NCI-H2081 (cell line): ENCODE measurements at regions not wholly inside any gene's neighbourhood (a gene's known extent, or its start where the extent isn't known, plus 50 kb on each side); places are given as distances from the start of the nearest gene placed in this dataset.

Experiments
- DNase-seq, 2 experiments: peaks; one replicate each; lab custom pipeline; 2025; lab: John Stamatoyannopoulos, UW

DNA sequence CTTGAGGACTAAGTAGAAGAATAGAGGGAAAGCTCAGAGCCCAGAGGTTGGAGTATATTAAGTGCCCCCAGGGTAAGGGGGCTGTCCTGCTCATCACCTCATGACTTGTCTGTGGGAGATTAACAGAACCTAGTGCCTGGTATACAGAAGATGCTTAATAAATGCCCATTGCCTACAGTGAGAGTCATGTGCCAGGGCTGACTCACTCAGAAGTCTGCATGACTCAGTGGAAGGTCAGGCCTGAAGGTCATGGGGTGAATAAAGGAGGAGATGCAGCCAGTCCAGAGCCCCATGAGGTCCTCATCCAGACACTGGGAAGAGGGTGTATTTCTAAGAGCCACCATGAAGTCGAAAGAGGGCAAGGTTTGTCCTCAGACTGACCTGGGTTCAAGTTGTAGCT lies 62.5 kb upstream of the TLE3 start:
- DNase-seq, result no peak

DNA sequence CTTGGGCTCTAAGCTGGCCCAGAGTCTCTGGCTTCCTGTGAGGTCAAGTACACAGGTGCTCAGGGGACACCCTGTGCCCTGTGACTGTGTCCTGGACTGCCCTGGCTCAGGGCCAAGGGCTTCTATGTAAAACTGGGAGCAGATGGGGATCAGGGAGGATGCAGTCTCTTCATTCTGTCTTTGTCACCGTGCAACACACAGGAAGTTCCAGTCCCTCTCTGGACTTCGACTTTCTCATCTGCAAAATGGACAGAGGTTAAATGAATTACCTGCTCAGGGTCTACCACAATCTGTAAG lies 61.9 kb upstream of the TLE3 start:
- DNase-seq, result no peak

DNA sequence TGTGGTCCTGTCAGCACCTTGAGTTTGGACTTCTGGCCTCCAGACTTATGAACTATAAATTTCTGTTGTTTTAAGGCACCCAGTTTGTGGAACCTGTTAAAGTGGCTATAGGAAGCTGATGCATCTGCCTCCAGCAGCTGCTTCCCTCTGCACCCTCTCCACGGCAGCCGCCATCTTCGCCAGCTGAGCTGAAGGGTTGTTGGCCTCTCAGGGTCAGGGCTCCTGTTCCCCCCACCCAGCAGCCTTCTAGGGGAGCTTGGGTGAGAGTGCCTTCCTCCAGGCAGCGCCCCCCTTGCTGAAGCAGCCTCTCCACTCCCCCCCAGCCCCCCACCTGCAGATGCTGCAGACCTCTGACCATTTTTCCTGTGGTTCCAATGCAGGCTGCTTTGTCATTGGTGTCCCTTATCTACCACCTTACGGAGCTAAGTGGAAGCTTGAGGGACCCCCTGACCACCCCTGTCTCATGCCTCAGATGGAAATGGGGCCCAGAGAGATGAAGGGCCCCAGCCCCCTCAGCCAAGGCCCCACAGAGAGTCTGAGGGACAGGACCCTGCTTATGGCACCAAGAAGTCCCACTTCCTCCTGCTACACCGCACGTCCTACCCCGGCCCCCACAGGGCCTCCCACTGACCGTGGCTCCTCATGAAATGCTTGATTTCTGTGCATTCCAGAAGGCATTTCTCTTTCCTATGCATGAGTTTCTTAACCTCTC lies 61.4 kb upstream of the TLE3 start:
- DNase-seq, result no peak

DNA sequence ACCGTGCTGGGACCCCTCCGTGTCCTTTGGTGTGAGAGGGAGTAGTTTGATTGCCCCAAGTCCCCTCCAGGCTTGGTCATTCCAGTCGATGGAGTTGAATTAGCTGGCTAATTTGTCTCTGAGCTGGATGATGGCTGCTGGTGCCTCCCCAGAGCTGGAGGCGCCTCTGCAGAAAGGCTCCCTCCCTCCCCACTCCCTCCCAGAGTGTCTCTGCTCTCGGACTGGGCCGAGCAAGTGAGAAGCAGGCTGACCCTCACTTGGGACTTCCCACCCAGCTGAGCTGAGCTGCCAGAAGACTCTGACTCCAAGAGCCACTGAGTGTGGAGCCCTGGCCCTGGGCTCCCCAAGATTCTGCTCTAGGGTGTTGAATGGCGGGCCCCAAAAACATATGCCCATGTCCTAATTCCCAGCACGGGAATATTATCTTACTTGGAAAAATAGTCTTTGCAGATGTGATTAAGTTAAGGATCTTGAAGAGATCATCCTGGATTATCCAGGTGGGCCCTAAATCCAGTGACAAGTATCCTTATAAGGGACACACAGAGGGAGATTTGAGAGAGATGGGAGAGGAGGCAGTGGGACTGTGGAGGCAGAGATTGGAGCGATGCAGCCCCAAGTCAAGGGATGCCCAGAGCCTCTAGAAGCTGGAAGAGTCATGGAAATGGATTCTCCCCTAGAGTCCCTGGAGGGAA lies 60.7 kb upstream of the TLE3 start:
- no peak for DNase-seq

DNA sequence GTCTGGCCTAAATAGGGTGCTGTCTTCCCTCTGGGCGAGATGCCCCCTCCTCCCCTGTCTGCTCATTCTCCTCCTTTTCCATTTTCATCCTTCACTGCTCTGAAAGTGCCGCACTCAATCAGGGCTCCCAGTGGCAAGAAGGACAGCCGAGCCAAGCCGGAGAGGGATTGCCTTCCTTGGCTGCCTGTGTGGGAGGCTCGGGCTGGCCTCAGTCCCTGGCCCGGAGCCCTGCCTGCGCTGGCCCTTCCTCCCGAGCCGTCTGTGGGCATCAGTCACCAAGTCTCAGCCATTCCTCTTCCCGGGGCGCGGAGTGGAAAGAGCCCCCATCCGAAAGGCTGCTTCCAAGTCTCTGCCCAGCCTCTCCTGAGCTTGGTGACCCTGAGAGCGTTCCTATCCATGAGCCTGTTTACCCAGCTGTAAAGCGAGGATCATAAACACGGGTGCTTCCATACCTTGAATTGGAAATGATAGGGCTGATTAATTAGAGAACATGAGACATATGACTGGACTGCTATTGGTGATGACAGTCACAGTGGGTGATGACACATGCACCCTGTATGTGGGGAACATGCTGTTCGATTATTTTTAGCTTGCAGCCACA lies 59.1 kb upstream of the TLE3 start:
- DNase-seq, result peak in 1 of 2 experiments; percentile 19

DNA sequence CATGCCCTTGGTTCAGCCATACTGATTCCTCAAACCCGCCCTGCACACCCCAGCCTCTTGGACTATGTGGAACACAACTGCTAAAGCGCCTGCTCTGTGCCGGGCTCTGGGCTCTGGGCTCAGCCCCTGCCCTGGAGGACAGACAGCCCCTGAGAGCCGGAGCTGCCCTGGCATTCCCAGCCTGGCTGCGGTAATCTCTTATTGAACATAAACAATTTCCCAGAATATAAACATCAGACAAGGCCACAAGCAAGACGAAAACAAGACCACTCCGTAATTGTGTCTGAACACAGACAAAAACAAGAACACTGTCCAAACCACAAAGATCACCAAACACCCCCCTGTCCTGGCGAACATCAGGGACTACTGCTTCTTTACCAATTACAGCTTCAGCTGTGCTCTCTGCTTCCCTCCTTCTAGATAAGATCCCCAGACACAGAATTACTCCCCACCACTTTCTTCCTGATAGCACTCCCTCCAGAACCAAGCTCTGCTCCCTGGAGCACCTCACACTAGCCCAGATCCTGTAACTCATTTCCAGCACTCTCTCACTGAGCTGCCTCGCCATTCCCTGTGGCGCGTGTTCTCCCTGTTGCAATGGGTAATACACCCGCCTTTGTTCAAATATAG lies 57.1 kb upstream of the TLE3 start:
- no peak for DNase-seq

DNA sequence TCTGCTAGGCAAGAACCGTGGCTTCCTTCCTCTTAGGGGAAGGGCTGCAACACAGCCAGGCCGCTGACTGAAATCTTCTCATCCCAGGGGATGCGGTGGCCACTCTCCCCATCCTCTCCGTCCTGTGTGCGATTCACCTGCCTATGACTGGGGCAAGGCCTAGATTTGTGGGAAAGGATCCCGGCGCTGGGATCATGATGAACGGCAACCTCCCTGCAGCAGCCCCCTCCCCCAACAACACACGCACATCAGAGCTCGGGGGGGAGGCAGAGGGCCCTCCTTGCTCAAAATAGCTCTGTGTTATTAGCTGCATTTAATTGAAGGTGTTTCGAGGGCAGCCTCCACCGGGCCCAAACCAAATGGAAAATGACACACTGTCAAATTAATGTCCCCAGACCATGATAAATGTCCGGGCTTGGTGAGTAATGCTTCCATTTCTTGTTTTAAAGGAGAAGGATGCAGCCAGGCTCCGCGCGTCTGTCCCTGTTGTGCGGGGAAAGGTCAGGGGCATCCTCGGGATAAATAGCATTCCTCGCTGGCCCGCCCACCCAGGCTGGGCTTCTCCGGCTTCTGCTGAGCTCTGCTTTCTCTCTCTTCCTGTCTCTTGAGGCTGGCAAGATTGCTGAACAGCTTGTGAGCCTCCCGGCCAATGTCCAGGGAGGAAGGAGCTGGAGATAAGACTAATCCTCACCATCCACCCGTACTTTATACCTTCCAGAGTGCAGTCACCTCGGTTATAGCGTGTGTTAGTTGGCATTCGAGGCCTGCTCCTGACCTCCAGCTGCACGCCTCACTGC lies 56.4 kb upstream of the TLE3 start:
- DNase-seq, result no peak

DNA sequence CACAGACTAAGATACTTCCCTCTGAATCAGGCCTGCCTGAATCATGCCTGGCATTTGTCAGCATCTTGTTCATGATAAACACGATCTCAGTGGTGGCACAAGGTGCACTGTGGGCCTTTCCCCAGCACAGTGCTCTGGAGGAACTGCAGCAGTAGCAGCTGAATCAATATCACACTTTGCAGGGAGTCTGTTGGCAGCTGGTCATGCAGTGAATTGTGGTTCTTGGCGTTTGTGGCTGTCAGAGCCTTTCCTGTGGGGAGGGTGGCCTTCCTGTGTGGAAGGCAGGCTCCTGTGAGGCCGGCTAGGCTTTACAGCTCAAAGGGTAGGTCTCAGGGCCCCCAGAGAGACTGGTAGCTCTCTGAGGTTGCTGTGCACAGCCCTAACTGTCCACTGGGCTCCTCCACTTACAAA lies 54.4 kb upstream of the TLE3 start:
- peak; percentile 83 to 97 for DNase-seq

DNA sequence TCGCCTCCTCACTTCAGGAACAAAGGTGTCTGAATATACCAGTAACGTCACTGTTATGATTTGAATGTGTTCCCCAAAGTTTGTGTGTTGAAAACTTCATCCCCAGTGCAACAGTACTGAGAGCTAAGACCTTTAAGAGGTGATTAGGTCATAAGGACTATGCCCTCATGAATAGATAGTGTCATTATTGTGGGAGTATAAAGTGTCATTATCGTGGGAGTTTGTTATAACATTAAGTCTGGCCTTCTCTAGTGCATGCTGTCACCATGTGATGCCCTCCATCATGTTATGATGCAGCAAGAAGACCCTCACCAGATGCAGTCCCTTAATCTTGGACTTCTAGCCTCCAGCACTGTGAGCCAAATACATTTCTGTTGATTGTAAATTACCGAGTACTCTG lies 53.7 kb upstream of the TLE3 start:
- DNase-seq, result no peak

DNA sequence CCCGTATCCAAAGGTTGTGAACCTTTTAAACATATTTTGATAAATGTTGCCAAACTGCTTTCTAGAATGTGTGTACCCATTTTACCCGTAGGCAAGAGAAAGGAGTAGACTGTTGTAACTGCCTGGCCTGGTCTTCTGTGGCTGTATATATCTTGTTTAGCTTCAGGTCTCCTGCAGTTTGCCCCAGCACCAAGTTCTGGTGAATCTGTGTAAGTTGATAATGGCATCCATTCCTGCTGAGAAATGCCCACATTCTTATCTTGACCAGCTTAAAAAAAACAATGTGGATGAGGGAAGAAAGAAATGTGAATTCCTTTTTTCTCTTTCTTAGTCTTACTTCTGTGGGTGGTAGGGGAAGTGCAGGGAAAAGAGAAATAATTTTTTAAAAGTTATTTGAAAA lies 53.3 kb upstream of the TLE3 start:
- no peak for DNase-seq

DNA sequence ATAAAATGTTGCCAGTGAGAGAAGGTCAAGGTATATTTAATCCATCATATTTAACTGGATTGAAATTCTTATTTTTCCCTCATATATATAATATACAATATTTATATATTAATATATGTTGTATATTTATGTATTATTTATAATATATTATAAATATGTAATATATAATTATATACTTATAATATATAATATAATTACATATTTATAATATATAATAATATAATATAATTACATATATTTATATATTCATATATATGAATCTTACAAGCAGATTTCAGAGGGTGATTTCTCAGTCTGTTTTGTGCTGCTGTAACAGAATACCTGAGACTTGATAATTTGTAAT lies 52.7 kb upstream of the TLE3 start:
- DNase-seq, result no peak

DNA sequence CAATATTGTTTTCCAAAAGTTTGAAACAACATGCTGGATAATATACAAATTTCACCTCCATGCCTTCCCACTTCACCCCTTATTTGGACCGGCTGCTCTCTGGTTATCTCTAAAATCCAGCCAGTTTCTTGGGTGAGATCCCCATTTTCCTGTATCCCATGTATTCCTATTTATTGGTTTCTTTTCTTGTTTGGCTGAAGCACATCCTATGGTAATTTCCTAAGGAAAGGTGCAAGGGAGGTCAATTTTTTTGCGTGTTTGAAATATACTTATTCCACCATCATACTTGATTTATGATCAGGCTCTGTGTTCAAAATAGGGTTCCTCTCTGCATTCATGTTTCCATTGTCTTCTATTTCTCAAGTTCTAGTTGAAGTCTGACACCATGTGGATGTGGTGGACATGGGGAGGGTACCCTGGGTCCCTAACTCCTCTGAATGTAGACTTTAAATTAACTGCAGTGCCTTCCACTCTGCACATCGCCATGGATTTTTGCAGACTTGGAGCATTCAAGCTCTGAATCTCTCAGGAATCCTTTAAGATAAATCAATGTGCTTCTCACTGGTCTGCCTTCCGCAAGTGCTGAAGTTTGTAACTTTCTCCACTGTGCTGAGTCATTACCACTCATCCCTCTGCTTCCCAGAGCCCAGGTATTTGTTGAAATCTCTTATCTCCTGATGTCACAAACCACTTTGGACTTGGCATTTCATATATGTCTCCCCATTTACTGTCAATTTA lies 52.1 kb upstream of the TLE3 start:
- no peak for DNase-seq

DNA sequence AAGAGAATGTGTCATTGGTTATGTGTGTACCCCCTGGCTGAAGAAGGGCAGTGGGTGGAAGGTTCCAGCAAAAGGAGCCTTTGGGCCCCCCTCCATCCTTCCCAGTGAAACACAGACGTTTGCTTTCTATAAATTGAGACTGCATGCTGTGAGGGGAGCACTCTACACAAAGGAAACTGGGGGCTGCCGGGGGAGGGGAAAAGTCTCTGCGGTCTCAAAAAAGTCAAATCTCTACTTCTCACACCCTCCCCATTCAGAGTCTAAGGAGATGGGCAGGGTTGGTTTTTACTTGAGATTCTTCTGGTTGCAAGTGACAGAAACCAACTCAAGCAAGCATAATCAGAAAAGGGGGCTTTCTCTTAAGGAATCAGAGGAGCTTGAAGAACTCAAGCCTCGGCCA lies 50.1 kb upstream of the TLE3 start:
- DNase-seq, result no peak
